IPS-15b (cell line): ENCODE measurements at regions not wholly inside any gene's neighbourhood (a gene's known extent, or its start where the extent isn't known, plus 50 kb on each side); places are given as distances from the start of the nearest gene placed in this dataset.

Experiments
- H3K27me3 ChIP-seq: one replicate; pipeline ENCODE4 v1.6.1; 2013; ENCODE audit warnings: low read length; ENCODE audit not compliant: control insufficient read depth, insufficient read depth
- H3K36me3 ChIP-seq: one replicate; pipeline ENCODE4 v1.6.1; 2013; ENCODE audit warnings: low read length; ENCODE audit not compliant: control insufficient read depth, insufficient read depth
- H3K4me1 ChIP-seq: one replicate; pipeline ENCODE4 v1.6.1; 2013; ENCODE audit warnings: mild to moderate bottlenecking, low read length; ENCODE audit not compliant: control insufficient read depth, insufficient read depth
- H3K4me3 ChIP-seq: one replicate; pipeline ENCODE4 v1.5.1; 2013; ENCODE audit warnings: low read depth, low read length
- H3K9ac ChIP-seq: one replicate; pipeline ENCODE4 v1.6.1; 2013; ENCODE audit warnings: low read depth, mild to moderate bottlenecking, low read length
- H3K9me3 ChIP-seq: one replicate; pipeline ENCODE4 v1.6.1; 2013; ENCODE audit warnings: mild to moderate bottlenecking, low read length; ENCODE audit not compliant: control insufficient read depth, insufficient read depth

DNA sequence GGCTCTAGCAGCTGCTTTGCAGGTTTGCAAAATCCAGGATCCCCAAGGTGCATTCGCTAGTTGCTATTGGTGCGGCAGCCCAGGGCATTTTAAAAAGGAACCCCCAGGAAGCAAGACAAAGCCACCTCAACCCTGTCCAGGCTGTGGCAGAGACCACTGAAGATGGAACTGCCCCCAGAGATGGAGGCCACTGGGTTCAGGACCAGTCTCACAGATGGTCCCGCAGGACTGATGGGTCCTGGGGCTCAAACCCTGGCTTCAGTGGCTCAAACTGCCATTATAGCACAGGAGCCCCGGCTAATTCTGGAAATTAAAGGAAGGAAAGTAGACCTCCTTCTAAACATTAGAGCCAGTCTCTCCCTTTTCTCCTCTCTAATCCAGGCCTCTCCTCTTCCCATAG is 79.8 kb upstream of the TSPAN11 start:
- Histone ChIP-seq H3K9ac (no peak overlapping the region), H3K36me3 (no peaks in the 10 kb centered on the region), H3K9me3 (no peaks in the 10 kb centered on the region), H3K27me3 (no peaks in the 10 kb centered on the region), H3K4me1 (peaks cover 17% of the 10 kb centered on the region), H3K4me3 (no peak overlapping the region)

DNA sequence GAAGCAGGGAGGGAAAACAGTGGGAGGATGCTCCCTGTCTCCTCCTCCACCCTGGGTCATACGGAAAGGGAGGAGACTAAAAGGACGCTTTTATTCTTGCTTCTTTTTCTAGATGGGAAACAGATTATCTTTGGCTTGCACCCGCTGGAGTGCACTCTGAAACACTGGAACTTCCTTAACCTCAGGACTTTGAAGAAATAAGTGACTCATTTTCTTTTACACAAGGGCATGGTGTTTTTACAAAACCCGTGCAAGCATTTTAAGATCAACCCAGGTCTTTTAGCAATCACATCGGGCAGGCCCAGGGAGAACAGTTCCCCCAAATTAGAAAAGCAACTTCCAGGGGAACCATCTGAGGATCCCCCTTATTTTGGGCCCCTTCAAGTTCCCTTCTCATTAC is 80.9 kb upstream of the TSPAN11 start:
- Histone ChIP-seq H3K9ac (no peak overlapping the region), H3K4me3 (no peak overlapping the region), H3K36me3 (no peaks in the 10 kb centered on the region), H3K9me3 (no peaks in the 10 kb centered on the region), H3K4me1 (peaks cover 17% of the 10 kb centered on the region), H3K27me3 (no peaks in the 10 kb centered on the region)

DNA sequence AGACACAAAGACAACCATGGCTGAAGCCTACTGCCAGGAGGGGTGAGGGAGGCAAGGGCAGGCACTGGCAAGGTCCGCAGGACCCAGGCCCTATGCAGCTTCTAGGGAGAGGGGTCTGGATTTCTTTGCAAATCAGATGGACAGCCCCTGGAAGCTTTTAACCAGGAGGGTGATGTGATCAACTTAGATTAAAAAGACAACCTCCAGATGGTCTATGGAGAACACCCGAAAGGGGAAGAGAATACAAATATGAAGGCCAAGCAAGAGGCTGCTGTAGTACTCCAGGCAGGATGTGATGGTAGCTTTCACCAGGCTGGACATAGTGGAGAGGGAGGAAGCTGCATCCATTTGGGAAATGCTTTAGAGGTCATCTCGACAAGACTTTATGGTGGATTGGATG is 83.3 kb upstream of the TSPAN11 start:
- H3K4me1 ChIP-seq = peaks cover 15% of the 10 kb centered on the region
- no peak overlapping the region for H3K9ac ChIP-seq
- no peaks in the 10 kb centered on the region for H3K36me3 ChIP-seq
- no peaks in the 10 kb centered on the region for H3K27me3 ChIP-seq
- no peak overlapping the region for H3K4me3 ChIP-seq
- H3K9me3 ChIP-seq = no peaks in the 10 kb centered on the region

DNA sequence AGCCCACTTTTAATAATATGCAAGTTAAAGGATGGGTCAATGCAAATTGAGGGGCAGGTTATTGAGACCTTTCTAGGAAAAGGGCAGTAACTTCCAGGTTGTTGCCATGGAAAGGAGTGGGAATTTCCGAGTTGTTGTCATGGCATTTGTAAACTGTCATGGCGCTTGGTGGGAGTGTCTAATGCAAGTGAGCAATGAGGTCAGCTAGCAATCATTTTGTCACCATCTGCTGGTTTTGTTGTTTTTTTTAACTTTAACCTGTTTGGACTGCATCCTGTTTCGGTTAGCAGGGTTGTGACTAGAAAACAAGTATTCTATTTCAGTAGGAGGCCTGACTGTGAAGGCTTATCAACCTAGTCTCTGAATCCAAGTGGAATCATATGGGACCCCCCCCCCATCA is 85.8 kb upstream of the TSPAN11 start:
- H3K27me3 ChIP-seq = no peaks in the 10 kb centered on the region
- H3K4me1 ChIP-seq = peaks cover 13% of the 10 kb centered on the region
- H3K9ac ChIP-seq = no peak overlapping the region
- no peaks in the 10 kb centered on the region for H3K9me3 ChIP-seq
- H3K4me3 ChIP-seq = no peak overlapping the region
- no peaks in the 10 kb centered on the region for H3K36me3 ChIP-seq

DNA sequence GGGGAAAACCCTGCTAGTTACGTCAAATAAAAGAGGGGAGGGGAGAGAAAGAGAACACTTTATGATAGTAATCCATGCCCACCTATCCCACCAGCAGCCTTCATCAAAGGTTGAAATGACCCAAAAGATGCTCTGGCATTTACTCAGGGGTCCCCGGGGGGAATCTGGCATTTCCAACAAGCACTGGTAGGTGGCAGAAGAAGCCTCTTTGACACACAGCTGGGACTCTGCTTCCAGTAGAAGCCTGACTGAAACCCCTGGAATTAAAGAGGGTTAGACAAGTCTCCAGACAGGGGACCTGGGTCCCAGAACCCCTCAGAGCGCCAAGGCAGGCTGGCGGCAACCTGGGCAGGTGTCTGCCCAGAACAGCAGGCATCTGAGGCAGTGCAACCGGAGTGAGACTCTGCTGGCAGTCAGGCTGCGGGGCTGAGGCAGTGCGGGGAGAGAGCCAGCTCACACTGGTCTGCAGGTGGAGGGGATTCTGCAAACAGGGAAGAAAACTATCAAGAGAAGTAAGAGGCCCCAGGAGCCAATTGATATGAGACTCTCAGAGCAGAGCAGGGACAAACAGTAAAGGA is 85.0 kb upstream of the CAPRIN2 start:
- H3K4me3 ChIP-seq = no peak overlapping the region
- H3K9ac ChIP-seq = no peak overlapping the region
- H3K4me1 ChIP-seq = peaks cover 13% of the 10 kb centered on the region
- H3K36me3 ChIP-seq = no peaks in the 10 kb centered on the region
- H3K9me3 ChIP-seq = no peaks in the 10 kb centered on the region
- H3K27me3 ChIP-seq = no peaks in the 10 kb centered on the region

DNA sequence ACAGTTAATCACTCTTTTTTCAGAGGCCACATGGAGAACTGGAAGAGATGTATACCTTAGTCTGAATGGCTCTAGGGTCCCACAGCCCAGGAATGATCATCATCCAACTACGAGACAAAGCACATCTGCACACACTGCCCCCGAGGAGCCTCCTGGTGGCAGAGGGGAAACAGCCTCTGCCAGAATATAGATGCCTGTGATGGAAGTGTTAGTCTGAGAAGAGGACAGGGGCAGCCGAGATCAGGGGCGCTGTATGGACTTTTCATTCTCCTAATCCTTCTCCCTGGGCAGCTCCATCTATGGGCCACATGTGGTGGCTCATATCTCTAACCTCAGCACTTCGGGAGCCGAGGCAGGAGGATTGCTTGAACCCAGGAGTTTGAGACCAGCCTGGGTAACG is 82.8 kb upstream of the CAPRIN2 start:
- Histone ChIP-seq H3K9me3 (no peaks in the 10 kb centered on the region), H3K9ac (no peak overlapping the region), H3K4me3 (no peak overlapping the region), H3K27me3 (no peaks in the 10 kb centered on the region), H3K4me1 (no peaks in the 10 kb centered on the region), H3K36me3 (no peaks in the 10 kb centered on the region)

DNA sequence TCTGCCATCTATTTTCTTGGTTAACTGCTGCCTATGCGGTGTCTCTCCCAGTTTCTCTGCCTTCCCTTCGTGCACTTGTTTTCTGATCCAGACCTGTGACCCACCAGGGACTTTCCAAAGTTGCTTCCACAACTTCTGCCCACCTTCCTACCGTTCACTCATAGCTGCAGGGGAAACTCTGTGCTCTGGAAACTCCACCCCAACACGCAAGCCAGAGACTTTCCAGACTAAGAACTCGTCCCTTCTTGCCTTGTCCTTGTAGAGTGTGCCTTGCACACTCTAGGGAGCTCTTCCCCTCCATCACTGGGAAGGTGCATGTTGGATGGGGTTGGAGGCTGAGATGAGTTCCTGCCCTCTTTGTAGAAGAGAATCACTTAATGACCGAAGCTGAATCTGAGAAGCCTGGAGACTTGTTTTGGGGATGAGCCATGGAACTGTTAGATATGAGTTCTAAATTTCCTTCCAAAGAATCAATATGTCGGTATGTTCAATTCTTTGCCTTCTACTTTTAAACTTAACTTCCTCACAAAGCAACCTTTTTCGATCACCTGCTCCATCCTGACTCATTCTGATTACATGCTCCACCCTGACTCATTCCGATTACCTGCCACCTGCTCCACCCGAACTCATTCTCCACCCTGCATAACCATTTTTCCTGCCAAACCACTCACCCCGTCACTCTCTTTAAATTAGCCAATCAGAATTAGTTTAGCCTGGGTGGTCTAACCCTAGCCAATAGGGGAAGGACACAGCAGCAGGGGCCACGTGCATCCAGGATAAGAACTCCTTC is 82.1 kb upstream of the CAPRIN2 start:
- no peaks in the 10 kb centered on the region for H3K36me3 ChIP-seq
- H3K9me3 ChIP-seq = no peaks in the 10 kb centered on the region
- H3K4me3 ChIP-seq = no peak overlapping the region
- H3K27me3 ChIP-seq = no peaks in the 10 kb centered on the region
- no peak overlapping the region for H3K9ac ChIP-seq
- no peaks in the 10 kb centered on the region for H3K4me1 ChIP-seq

DNA sequence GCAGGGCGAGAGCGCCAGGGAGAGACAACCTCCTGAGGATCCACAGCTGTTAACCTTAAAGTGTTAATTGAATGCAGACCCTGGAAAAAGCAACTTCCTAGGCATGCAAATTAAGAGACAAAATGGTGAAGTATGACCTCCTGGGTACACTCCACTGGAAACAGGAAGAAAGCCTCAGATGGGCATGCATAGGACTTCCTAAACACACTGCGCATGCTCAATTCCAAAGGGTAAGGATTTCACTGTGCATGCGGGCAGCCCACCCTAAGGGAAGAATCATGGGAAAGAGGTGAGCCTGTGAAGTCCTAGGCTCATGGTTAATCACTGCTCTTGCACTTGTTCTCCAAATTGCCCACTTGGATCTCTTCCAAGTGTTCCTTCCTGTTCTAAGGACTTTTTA is 80.5 kb upstream of the CAPRIN2 start:
- H3K27me3 ChIP-seq = no peaks in the 10 kb centered on the region

DNA sequence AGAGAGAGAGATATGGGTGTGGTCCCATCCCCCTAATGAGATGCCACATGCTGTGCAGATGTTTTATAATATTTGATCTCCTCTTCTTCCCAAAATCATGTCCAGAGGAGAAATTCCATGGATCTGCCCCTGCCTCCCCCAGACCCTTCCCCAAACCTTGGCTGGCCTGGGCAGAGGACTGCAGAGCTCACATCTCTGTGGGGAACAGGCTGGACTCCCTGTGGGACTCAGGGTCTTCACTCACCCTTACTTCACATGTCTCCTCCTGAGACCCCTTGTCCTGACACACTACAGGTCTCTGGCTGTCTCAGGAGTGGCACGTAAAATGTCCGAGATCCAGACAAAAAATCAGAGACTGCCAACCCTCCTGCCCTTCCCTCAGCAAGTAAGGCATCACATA is 76.0 kb upstream of the CAPRIN2 start:
- Histone ChIP-seq H3K4me3 (no peak overlapping the region), H3K27me3 (peaks cover 5% of the 10 kb centered on the region), H3K4me1 (no peaks in the 10 kb centered on the region), H3K9me3 (no peaks in the 10 kb centered on the region), H3K36me3 (no peaks in the 10 kb centered on the region), H3K9ac (no peak overlapping the region)

More for the DNA sequence above, 80.5 kb upstream of the CAPRIN2 start:
- Histone ChIP-seq H3K4me1 (no peaks in the 10 kb centered on the region), H3K9me3 (no peaks in the 10 kb centered on the region), H3K36me3 (no peaks in the 10 kb centered on the region), H3K4me3 (no peak overlapping the region), H3K9ac (no peak overlapping the region)

DNA sequence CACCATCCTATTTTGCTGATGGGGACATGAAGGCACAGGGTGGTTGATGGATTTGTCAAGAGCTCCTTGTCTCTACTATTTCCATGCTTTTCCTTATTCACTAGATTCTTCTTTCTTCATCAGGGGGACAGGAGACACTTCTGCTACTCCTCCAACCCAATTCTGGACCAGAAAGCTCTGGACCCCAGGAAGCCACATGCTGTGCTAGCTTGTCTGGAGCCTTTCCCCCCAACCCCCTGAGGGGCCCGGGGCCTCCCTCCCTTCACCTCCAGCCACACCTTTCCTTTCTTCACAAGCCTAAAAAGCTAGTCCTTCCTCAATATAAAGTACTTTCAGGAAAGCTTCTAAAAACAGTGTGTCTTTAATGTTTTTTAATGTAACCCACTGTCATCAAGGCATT is 75.1 kb upstream of the CAPRIN2 start:
- Histone ChIP-seq H3K4me3 (no peak overlapping the region), H3K9ac (no peak overlapping the region), H3K27me3 (peaks cover 5% of the 10 kb centered on the region), H3K4me1 (no peaks in the 10 kb centered on the region), H3K36me3 (no peaks in the 10 kb centered on the region), H3K9me3 (no peaks in the 10 kb centered on the region)

DNA sequence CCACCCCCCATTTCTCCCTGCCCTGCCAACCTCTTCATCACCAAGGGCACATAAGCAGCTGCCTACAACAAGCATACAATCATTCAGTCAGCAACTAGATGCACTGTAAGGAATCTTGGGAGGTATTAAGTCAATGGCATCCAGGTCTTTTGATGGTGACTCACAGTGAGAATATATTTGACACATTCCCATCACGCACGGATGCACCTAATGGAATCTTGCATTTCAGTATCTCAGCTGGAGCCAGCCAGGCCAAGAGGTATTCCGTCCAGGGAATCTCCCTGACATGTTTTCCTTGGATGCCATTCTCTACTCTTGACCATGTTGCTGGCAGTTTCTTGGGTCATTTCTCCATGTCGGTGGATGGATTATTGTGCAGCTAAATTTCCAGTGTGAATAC is 73.9 kb upstream of the CAPRIN2 start:
- Histone ChIP-seq H3K36me3 (no peaks in the 10 kb centered on the region), H3K27me3 (peaks cover 17% of the 10 kb centered on the region), H3K4me3 (no peak overlapping the region), H3K9me3 (no peaks in the 10 kb centered on the region), H3K9ac (no peak overlapping the region), H3K4me1 (no peaks in the 10 kb centered on the region)
